ENCODE measurements at regions not wholly inside any gene's neighbourhood (a gene's known extent, or its start where the extent isn't known, plus 50 kb on each side); places are given as distances from the start of the nearest gene placed in this dataset.

GRCh38 chr3:30401971-30402370 is 204.4 kb upstream of the TGFBR2 start:
- no peak for TF ChIP-seq CTCF (IDR thresholded peaks at IDR 0.05)
- TF ChIP-seq POLR2AphosphoS5 (IDR thresholded peaks at IDR 0.05): no peak
- no peak for TF ChIP-seq POLR2A (IDR thresholded peaks at IDR 0.05)
- TF ChIP-seq EP300 (IDR thresholded peaks at IDR 0.05): no peak

All from sigmoid colon (tissue), 4 donors.